ENCODE measurements at regions not wholly inside any gene's neighbourhood (a gene's known extent, or its start where the extent isn't known, plus 50 kb on each side); places are given as distances from the start of the nearest gene placed in this dataset.

- TF ChIP-seq CTCF (IDR thresholded peaks at IDR 0.05), result no peak
- Mint-ChIP-seq H3K4me3 (no peak overlapping the region), H3K27ac (no peak overlapping the region), H3K36me3 (ENCODE audit: low read depth) (no peaks in the 10 kb centered on the region), H3K27me3 (no peaks in the 10 kb centered on the region), H3K4me1 (ENCODE audit: low read depth) (no peaks in the 10 kb centered on the region), H3K9me3 (peaks cover 3% of the 10 kb centered on the region)
- no peaks in the 10 kb centered on the region for H3K27me3 ChIP-seq (ENCODE audit: control insufficient read depth in 1 of 2, insufficient read depth in 2 of 2, low read length in 2 of 2)
- no peak overlapping the region for H3K4me3 ChIP-seq (ENCODE audit: low read length)
- no peak for ATAC-seq (ENCODE audit: poor library complexity)
- intact Hi-C loops (cut with DNase I, micrococcal nuclease), result no loop called here
- no peaks in the 10 kb centered on the region for H3K4me1 ChIP-seq (ENCODE audit: insufficient read depth, low read length)
- H3K36me3 ChIP-seq (ENCODE audit: insufficient read depth, low read length), result no peaks in the 10 kb centered on the region
- DNase-seq, result no peak
- H3K27ac ChIP-seq (ENCODE audit: low read depth in 1 of 2, low read length in 2 of 2), result no peak overlapping the region
- peaks cover 0 to 4% of the 10 kb centered on the region in 2 experiments for H3K9me3 ChIP-seq (ENCODE audit: control insufficient read depth in 1 of 2, insufficient read depth in 1 of 2, low read length in 2 of 2)
- POLR2A ChIA-PET, result no interaction called here
- CTCF ChIA-PET, result no interaction called here
These were observed 243.8 kb upstream of the ADGRL2 start for GRCh38 chr1:81556968-81557367.

GRCh38 chr1:81554534-81554933 is 246.2 kb upstream of the ADGRL2 start:
- no peak overlapping the region for H3K4me3 Mint-ChIP-seq
- intact Hi-C loops (cut with DNase I, micrococcal nuclease), result no loop called here
- no peak overlapping the region for H3K27ac Mint-ChIP-seq
- H3K27me3 Mint-ChIP-seq, result no peaks in the 10 kb centered on the region
- Histone ChIP-seq H3K4me3 (ENCODE audit: low read length) (no peak overlapping the region), H3K4me1 (ENCODE audit: insufficient read depth, low read length) (no peaks in the 10 kb centered on the region), H3K27me3 (ENCODE audit: control insufficient read depth in 1 of 2, insufficient read depth in 2 of 2, low read length in 2 of 2) (no peaks in the 10 kb centered on the region), H3K27ac (ENCODE audit: low read depth in 1 of 2, low read length in 2 of 2) (no peak overlapping the region), H3K9me3 (ENCODE audit: control insufficient read depth in 1 of 2, insufficient read depth in 1 of 2, low read length in 2 of 2) (peaks cover 0 to 4% of the 10 kb centered on the region in 2 experiments), H3K36me3 (ENCODE audit: insufficient read depth, low read length) (no peaks in the 10 kb centered on the region)
- no peak for TF ChIP-seq CTCF (IDR thresholded peaks at IDR 0.05)
- ATAC-seq (ENCODE audit: poor library complexity), result no peak
- CTCF ChIA-PET, result no interaction called here
- no peak for DNase-seq
- H3K4me1 Mint-ChIP-seq (ENCODE audit: low read depth), result no peaks in the 10 kb centered on the region
- POLR2A ChIA-PET, result no interaction called here
- H3K9me3 Mint-ChIP-seq, result peaks cover 3% of the 10 kb centered on the region
- H3K36me3 Mint-ChIP-seq (ENCODE audit: low read depth), result no peaks in the 10 kb centered on the region

GRCh38 chr1:81554108-81554507 is 246.6 kb upstream of the ADGRL2 start:
- H3K27me3 Mint-ChIP-seq, result no peaks in the 10 kb centered on the region
- H3K27ac Mint-ChIP-seq, result no peak overlapping the region
- no peak for TF ChIP-seq CTCF (IDR thresholded peaks at IDR 0.05)
- POLR2A ChIA-PET, result no interaction called here
- H3K4me1 Mint-ChIP-seq (ENCODE audit: low read depth), result no peaks in the 10 kb centered on the region
- Histone ChIP-seq H3K27ac (ENCODE audit: low read depth in 1 of 2, low read length in 2 of 2) (no peak overlapping the region), H3K36me3 (ENCODE audit: insufficient read depth, low read length) (no peaks in the 10 kb centered on the region), H3K4me1 (ENCODE audit: insufficient read depth, low read length) (no peaks in the 10 kb centered on the region), H3K27me3 (ENCODE audit: control insufficient read depth in 1 of 2, insufficient read depth in 2 of 2, low read length in 2 of 2) (no peaks in the 10 kb centered on the region), H3K4me3 (ENCODE audit: low read length) (no peak overlapping the region), H3K9me3 (ENCODE audit: control insufficient read depth in 1 of 2, insufficient read depth in 1 of 2, low read length in 2 of 2) (peaks cover 0 to 4% of the 10 kb centered on the region in 2 experiments)
- no peak overlapping the region for H3K4me3 Mint-ChIP-seq
- CTCF ChIA-PET, result no interaction called here
- H3K9me3 Mint-ChIP-seq, result peaks cover 3% of the 10 kb centered on the region
- H3K36me3 Mint-ChIP-seq (ENCODE audit: low read depth), result no peaks in the 10 kb centered on the region
- ATAC-seq (ENCODE audit: poor library complexity) (no peak), DNase-seq (no peak)
- intact Hi-C loops (cut with DNase I, micrococcal nuclease), result no loop called here
